Endodermal cell (in vitro differentiated cells): ENCODE measurements at regions not wholly inside any gene's neighbourhood (a gene's known extent, or its start where the extent isn't known, plus 50 kb on each side); places are given as distances from the start of the nearest gene placed in this dataset.

Source experiments
- DNase-seq: peaks from one replicate; pipeline ENCODE4 v3.0.0-alpha.2; 2017
- H3K27ac ChIP-seq: 2 replicates; pipeline ENCODE4 v1.5.1; 2013; ENCODE audit warnings: mild to moderate bottlenecking, low read depth, low read length, moderate library complexity
- H3K27me3 ChIP-seq: 2 replicates; pipeline ENCODE4 v1.6.1; 2013; ENCODE audit warnings: mild to moderate bottlenecking, low read length, moderate library complexity; ENCODE audit not compliant: insufficient read depth, control insufficient read depth, poor library complexity, severe bottlenecking
- H3K36me3 ChIP-seq: 2 replicates; pipeline ENCODE4 v1.7.0; 2013; ENCODE audit warnings: mild to moderate bottlenecking, low read length, moderate library complexity; ENCODE audit not compliant: control insufficient read depth, insufficient read depth
- H3K4me1 ChIP-seq: one replicate; pipeline ENCODE4 v1.7.0; 2013; ENCODE audit warnings: low read length; ENCODE audit not compliant: control insufficient read depth, insufficient read depth
- H3K4me3 ChIP-seq: 2 replicates; pipeline ENCODE4 v1.5.1; 2013; ENCODE audit warnings: mild to moderate bottlenecking, low read length, moderate library complexity
- H3K9ac ChIP-seq: 2 replicates; pipeline ENCODE4 v1.6.1; 2013; ENCODE audit warnings: mild to moderate bottlenecking, low read length, moderate library complexity; ENCODE audit not compliant: poor library complexity, severe bottlenecking; ENCODE audit errors: extremely low read depth
- H3K9me3 ChIP-seq: 2 replicates; pipeline ENCODE4 v1.6.1; 2013; ENCODE audit warnings: mild to moderate bottlenecking, low read length, moderate library complexity; ENCODE audit not compliant: control insufficient read depth
- H3K27ac Mint-ChIP-seq: 2 replicates; pipeline ENCODE4 v1.8.0; 2020; ENCODE audit warnings: mixed read lengths
- H3K27me3 Mint-ChIP-seq: 2 replicates; pipeline ENCODE4 v1.8.0; 2021; ENCODE audit warnings: mild to moderate bottlenecking, mixed read lengths; ENCODE audit not compliant: insufficient read depth
- H3K36me3 Mint-ChIP-seq: 2 replicates; pipeline ENCODE4 v1.8.0; 2020; ENCODE audit warnings: low read depth, mixed read lengths
- H3K4me1 Mint-ChIP-seq: 2 replicates; pipeline ENCODE4 v1.8.0; 2020; ENCODE audit warnings: mixed read lengths
- H3K4me3 Mint-ChIP-seq: 2 replicates; pipeline ENCODE4 v1.8.0; 2020; ENCODE audit warnings: mild to moderate bottlenecking, moderate library complexity, mixed read lengths
- H3K9me3 Mint-ChIP-seq: 2 replicates; pipeline ENCODE4 v1.8.0; 2020; ENCODE audit warnings: mild to moderate bottlenecking, mixed read lengths
- WGBS, 2 experiments: methylation state at CpG; one replicate each; pipeline versions ENCODE4 v1.1.5 to v1.1.7; 2013; ENCODE audit warnings: missing lambda C conversion rate in 2 of 2, mixed read lengths in 1 of 2; ENCODE audit not compliant: insufficient coverage in 1 of 2, insufficient read length in 1 of 2; 5-methylcytosine and 5-hydroxymethylcytosine counted together
- TF ChIP-seq, protein P1 (sequence below): fragments of 200-600 bp; sonication (generic); conservative IDR thresholded peaks from 2 replicates; pipeline ENCODE4 v1.5.0; 2021; ENCODE audit warnings: antibody characterized with exemption, mild to moderate bottlenecking

DNA sequence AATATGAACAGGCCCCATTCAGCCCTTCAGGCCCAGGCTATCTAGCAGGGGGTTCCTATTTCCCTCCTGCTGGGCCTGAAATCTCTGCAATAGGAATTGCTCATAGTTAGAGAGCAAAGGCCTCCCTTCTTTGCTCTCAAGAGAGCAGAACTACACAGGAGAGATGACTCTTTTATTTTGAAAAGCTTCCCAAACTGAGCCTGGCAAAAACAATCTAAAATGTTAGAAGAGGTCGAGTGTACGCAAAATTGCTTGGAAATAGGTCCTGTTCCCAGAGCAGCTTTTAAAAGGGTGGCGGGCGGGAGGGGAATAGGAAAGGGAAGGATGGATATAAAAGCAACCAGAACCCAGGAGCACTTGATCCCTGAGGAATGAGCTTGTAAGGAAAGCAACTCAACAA is 68.4 kb upstream of the APCDD1 start:
- WGBS, 2 experiments = 86 to 94% methylated on average over 4 of the region's 4 CpGs
- Histone ChIP-seq H3K27me3 (no peaks in the 10 kb centered on the region), H3K4me3 (no peak overlapping the region), H3K9me3 (no peaks in the 10 kb centered on the region), H3K27ac (peak overlapping the region; percentile 13), H3K9ac (no peak overlapping the region), H3K36me3 (no peaks in the 10 kb centered on the region), H3K4me1 (no peaks in the 10 kb centered on the region)
- H3K27me3 Mint-ChIP-seq = peaks cover 4% of the 10 kb centered on the region
- no peak for DNase-seq
- TF ChIP-seq, protein P1, sequence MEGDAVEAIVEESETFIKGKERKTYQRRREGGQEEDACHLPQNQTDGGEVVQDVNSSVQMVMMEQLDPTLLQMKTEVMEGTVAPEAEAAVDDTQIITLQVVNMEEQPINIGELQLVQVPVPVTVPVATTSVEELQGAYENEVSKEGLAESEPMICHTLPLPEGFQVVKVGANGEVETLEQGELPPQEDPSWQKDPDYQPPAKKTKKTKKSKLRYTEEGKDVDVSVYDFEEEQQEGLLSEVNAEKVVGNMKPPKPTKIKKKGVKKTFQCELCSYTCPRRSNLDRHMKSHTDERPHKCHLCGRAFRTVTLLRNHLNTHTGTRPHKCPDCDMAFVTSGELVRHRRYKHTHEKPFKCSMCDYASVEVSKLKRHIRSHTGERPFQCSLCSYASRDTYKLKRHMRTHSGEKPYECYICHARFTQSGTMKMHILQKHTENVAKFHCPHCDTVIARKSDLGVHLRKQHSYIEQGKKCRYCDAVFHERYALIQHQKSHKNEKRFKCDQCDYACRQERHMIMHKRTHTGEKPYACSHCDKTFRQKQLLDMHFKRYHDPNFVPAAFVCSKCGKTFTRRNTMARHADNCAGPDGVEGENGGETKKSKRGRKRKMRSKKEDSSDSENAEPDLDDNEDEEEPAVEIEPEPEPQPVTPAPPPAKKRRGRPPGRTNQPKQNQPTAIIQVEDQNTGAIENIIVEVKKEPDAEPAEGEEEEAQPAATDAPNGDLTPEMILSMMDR = no peak
- H3K36me3 Mint-ChIP-seq = no peaks in the 10 kb centered on the region
- no peaks in the 10 kb centered on the region for H3K9me3 Mint-ChIP-seq
- H3K4me3 Mint-ChIP-seq = no peak overlapping the region
- H3K27ac Mint-ChIP-seq = no peak overlapping the region
- peaks cover 4% of the 10 kb centered on the region for H3K4me1 Mint-ChIP-seq

DNA sequence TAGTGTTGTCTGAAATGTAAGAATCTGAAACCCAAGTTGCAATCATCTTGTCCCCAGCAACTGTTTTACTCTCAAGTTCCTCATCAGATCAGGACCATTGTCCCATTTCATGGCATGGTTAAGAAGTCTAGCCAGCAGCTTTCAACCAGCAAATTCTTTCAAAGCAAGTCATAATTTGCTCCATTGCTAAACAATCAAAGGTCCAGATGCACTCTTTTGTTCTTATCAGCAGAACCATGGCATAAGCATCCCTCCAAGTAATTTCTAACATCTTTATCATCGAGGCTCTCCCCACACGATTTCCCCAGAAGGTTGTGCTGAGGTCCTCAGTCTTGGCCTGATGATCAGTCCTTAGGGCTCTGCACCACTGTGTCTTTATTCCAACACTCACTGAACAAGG is 67.5 kb upstream of the APCDD1 start:
- WGBS, 2 experiments = 86 to 95% methylated on average over 2 of the region's 2 CpGs
- no peak overlapping the region for H3K27ac ChIP-seq

DNA sequence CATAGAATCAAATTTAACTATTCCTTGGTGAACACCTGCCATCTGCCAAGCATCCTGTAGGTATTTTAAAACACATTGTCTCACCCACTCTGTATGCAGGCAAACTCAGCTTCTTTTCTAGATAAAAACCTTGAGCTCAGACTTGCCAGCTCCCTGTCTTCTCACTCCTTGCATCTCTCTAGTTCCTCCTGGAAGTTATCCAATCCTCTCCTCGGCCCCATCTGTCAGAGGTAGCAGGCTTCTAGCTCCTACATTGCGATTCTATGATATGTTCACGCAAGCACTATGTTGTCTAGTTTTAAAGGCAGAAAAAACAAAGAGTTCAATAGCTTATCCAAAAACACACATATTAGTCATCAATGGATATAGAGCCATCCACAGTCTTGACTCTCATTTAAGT is 67.0 kb upstream of the APCDD1 start:
- Histone ChIP-seq H3K9me3 (no peaks in the 10 kb centered on the region), H3K4me1 (no peaks in the 10 kb centered on the region), H3K36me3 (no peaks in the 10 kb centered on the region), H3K4me3 (no peak overlapping the region), H3K27me3 (no peaks in the 10 kb centered on the region), H3K9ac (no peak overlapping the region), H3K27ac (no peak overlapping the region)
- WGBS, 2 experiments = 89 to 100% methylated on average over 1 to 3 of the region's 3 CpGs
- H3K9me3 Mint-ChIP-seq = no peaks in the 10 kb centered on the region
- H3K36me3 Mint-ChIP-seq = no peaks in the 10 kb centered on the region
- H3K4me3 Mint-ChIP-seq = no peak overlapping the region
- H3K27me3 Mint-ChIP-seq = peaks cover 4% of the 10 kb centered on the region
- no peak overlapping the region for H3K27ac Mint-ChIP-seq
- peaks cover 4% of the 10 kb centered on the region for H3K4me1 Mint-ChIP-seq
- no peak for DNase-seq
- TF ChIP-seq, protein P1 = no peak

More for the DNA sequence above, 67.5 kb upstream of the APCDD1 start:
- Histone ChIP-seq H3K9me3 (no peaks in the 10 kb centered on the region), H3K4me1 (no peaks in the 10 kb centered on the region), H3K36me3 (no peaks in the 10 kb centered on the region), H3K9ac (no peak overlapping the region), H3K27me3 (no peaks in the 10 kb centered on the region), H3K4me3 (no peak overlapping the region)
- Mint-ChIP-seq H3K36me3 (no peaks in the 10 kb centered on the region), H3K27me3 (peaks cover 4% of the 10 kb centered on the region), H3K4me1 (peaks cover 4% of the 10 kb centered on the region), H3K9me3 (no peaks in the 10 kb centered on the region), H3K27ac (no peak overlapping the region), H3K4me3 (no peak overlapping the region)
- DNase-seq = no peak
- TF ChIP-seq, protein P1 = no peak
